Choroid plexus epithelial cell (primary cell): ENCODE measurements at regions not wholly inside any gene's neighbourhood (a gene's known extent, or its start where the extent isn't known, plus 50 kb on each side); places are given as distances from the start of the nearest gene placed in this dataset.
"Not testable (repeated sequence)": the region's sequence is repeated elsewhere in the genome, so short reads cannot be mapped to it uniquely, and the experiment has no call there.

Source experiments
- DNase-seq: peaks from one replicate; pipeline ENCODE4 v3.0.0-alpha.2; 2010; ENCODE audit warnings: low read depth
- H3K4me3 ChIP-seq: 2 replicates; pipeline ENCODE4 v1.5.1; 2011; ENCODE audit warnings: low read depth, mild to moderate bottlenecking, control low read depth, low read length, moderate library complexity
- CTCF ChIP-seq: conservative IDR thresholded peaks from 2 replicates; pipeline ENCODE4 v1.5.1; 2011; ENCODE audit warnings: low read depth, mild to moderate bottlenecking, control low read depth, inconsistent platforms, low read length, moderate library complexity

- no peak overlapping the region for H3K4me3 ChIP-seq
- TF ChIP-seq CTCF, result no peak
- DNase-seq, result no peak
These were observed 163.4 kb upstream of the FREM1 start for GRCh38 chr9:15073620-15074019.

GRCh38 chr9:15070716-15071115, 160.5 kb upstream of the FREM1 start:
- no peak for DNase-seq
- no peak for TF ChIP-seq CTCF
- no peak overlapping the region for H3K4me3 ChIP-seq

DNA sequence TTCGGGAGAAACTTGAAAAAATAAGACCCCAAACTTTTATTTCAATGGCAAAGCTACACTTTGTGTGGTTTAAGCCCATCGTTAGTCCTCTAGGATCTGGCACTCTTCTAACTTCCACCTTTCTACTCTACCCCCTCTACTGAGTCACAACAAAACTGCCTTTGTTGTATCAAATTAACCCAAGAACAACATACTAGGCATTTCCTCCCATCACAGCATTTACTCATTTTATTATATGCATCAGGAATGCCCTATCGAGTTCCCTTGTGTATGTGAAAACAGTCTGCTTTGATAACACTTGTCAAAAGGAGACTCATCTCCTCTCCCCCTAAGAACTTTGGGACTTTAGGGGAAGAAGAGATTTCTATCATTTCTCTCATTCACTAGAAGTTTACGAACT, 158.9 kb upstream of the FREM1 start:
- no peak for TF ChIP-seq CTCF
- H3K4me3 ChIP-seq, result no peak overlapping the region
- DNase-seq, result no peak

DNA sequence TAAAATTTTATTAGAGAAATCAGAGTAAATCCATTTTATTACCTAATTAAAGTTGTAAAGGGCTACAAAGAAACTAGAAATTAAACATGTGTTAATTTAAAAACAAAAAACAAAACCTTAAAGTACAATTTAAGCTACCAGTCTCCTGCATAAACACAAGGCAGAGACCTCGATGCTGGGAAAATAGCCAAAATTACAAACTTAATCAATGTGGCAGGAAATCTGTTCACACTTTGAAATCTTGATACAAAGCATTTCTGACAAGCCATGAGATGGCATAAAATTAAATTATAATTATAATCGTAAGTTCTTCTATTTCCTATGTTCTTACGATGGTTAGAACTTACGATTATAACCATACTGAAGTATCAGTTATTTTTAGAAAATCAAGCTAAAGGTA, 158.0 kb upstream of the FREM1 start:
- no peak overlapping the region for H3K4me3 ChIP-seq
- no peak for DNase-seq
- no peak for TF ChIP-seq CTCF

- no peak for DNase-seq
- H3K4me3 ChIP-seq, result no peak overlapping the region
- no peak for TF ChIP-seq CTCF
These were observed 148.8 kb upstream of the FREM1 start for GRCh38 chr9:15059003-15059402.

GRCh38 chr9:15058236-15058635, 148.0 kb upstream of the FREM1 start:
- no peak for TF ChIP-seq CTCF
- no peak overlapping the region for H3K4me3 ChIP-seq
- DNase-seq, result no peak

DNA sequence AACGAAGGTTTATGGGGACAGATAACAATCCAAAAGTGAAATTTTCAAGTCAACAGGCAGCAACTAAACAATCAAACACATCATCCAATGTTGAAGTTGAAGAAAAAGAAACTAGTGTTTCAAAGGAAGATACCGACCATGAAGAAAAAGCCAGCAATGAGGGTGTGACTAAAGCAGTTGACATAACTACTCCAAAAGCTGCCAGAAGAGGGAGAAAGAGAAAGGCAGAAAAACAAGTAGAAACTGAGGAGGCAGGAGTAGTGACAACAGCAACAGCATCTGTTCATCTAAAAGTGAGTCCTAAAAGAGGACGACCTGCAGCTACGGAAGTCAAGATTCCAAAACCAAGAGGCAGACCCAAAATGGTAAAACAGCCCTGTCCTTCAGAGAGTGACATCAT, 145.1 kb upstream of the FREM1 start:
- peak; percentile 4 for DNase-seq
- H3K4me3 ChIP-seq, result not testable (repeated sequence)

DNA sequence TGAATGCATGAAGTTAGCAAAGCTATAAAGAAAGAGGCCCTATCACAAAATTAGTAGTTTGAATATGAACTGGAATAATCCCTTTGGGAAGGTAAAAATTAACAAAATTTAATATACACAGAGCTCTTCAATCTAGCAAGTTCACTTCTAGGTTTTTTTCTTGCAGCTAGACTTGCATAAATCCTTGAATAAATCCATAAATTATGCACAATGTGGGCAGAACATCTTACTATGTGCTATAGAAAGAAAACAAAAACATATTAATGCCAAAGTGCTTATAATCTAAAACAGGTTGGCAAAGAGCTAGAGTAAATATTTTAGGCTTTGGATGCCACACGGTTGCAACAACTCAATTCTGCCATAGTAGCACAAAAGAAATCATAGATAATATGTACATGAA, 138.5 kb upstream of the FREM1 start:
- H3K4me3 ChIP-seq, result no peak overlapping the region
- no peak for DNase-seq
- TF ChIP-seq CTCF, result no peak
